Activated CD4-positive, alpha-beta T cell treated with anti-CD3 and anti-CD28 coated beads for 36 hours (primary cell): ENCODE measurements at regions not wholly inside any gene's neighbourhood (a gene's known extent, or its start where the extent isn't known, plus 50 kb on each side); places are given as distances from the start of the nearest gene placed in this dataset.

Experiments used
- ATAC-seq: fragments of 200-7000 bp; cut with Tn5 transposase; one replicate; pipeline ENCODE4 v1.10.0; 2021; ENCODE audit warnings: mild to moderate bottlenecking, moderate library complexity
- CTCF ChIA-PET: fragments of 350-600 bp; sonication (Branson Sonifier 250); formaldehyde crosslinking; loops from one replicate; lab custom pipeline; 2021; ENCODE audit warnings: antibody characterized with exemption; lab: Charles Lee
- POLR2A ChIA-PET: fragments of 350-600 bp; sonication (Branson Sonifier 250); formaldehyde crosslinking; loops from one replicate; lab custom pipeline; 2021; ENCODE audit warnings: antibody characterized with exemption, inconsistent platforms; lab: Charles Lee
- DNase-seq: peaks from one replicate; pipeline ENCODE4 v3.0.0-alpha.2; 2020
- H3K27ac Mint-ChIP-seq: one replicate; pipeline ENCODE4 v1.8.0; 2021; ENCODE audit warnings: mixed read lengths
- H3K27me3 Mint-ChIP-seq: one replicate; pipeline ENCODE4 v1.8.0; 2021; ENCODE audit warnings: mixed read lengths
- H3K36me3 Mint-ChIP-seq: one replicate; pipeline ENCODE4 v1.8.0; 2021; ENCODE audit warnings: low read depth, mixed read lengths
- H3K4me1 Mint-ChIP-seq: one replicate; pipeline ENCODE4 v1.8.0; 2021; ENCODE audit warnings: mixed read lengths
- H3K4me3 Mint-ChIP-seq: one replicate; pipeline ENCODE4 v1.8.0; 2021; ENCODE audit warnings: mild to moderate bottlenecking, moderate library complexity, mixed read lengths
- H3K9me3 Mint-ChIP-seq: one replicate; pipeline ENCODE4 v1.8.0; 2021; ENCODE audit warnings: low read depth, mixed read lengths
- intact Hi-C, 2 experiments: fragments of 100-400 bp; cut with DNase I in 1 of 2; cut with micrococcal nuclease in 1 of 2; formaldehyde crosslinking; loops; one replicate each; pipeline versions ENCODE4 v1.14.2 to v1.15.1; 2022 to 2024; cut with DNase I, micrococcal nuclease

- Mint-ChIP-seq H3K4me3 (no peak overlapping the region), H3K9me3 (no peaks in the 10 kb centered on the region), H3K36me3 (no peaks in the 10 kb centered on the region), H3K27me3 (peaks cover 14% of the 10 kb centered on the region), H3K27ac (no peak overlapping the region), H3K4me1 (no peaks in the 10 kb centered on the region)
- ATAC-seq (no peak), DNase-seq (no peak)
- CTCF ChIA-PET = no interaction called here
- POLR2A ChIA-PET = no interaction called here
- intact Hi-C loops = no loop called here
Observed at GRCh38 chr1:14083277-14083676, 383.3 kb downstream of the PRDM2 start.

GRCh38 chr1:14083706-14084105 lies 383.7 kb downstream of the PRDM2 start:
- H3K9me3 Mint-ChIP-seq = no peaks in the 10 kb centered on the region
- ChIA-PET CTCF (no interaction called here), POLR2A (no interaction called here)
- H3K36me3 Mint-ChIP-seq = no peaks in the 10 kb centered on the region
- no peak for DNase-seq
- H3K4me1 Mint-ChIP-seq = no peaks in the 10 kb centered on the region
- no peak overlapping the region for H3K4me3 Mint-ChIP-seq
- no peak for ATAC-seq
- intact Hi-C loops = no loop called here
- H3K27ac Mint-ChIP-seq = no peak overlapping the region
- H3K27me3 Mint-ChIP-seq = peaks cover 15% of the 10 kb centered on the region

- no peak overlapping the region for H3K27ac Mint-ChIP-seq
Observed at GRCh38 chr1:14090062-14090461, 390.1 kb downstream of the PRDM2 start.

GRCh38 chr1:14090531-14090930 lies 390.5 kb downstream of the PRDM2 start:
- H3K27me3 Mint-ChIP-seq = peaks cover 19% of the 10 kb centered on the region
- ATAC-seq (no peak), DNase-seq (no peak)
- no peaks in the 10 kb centered on the region for H3K4me1 Mint-ChIP-seq
- no peak overlapping the region for H3K4me3 Mint-ChIP-seq
- H3K27ac Mint-ChIP-seq = no peak overlapping the region
- intact Hi-C loops = loop anchor here in 1 of 2 experiments (10.0 kb wide), 1 partner anchor 934 kb away; no protein-coding TSS in a partner anchor
- H3K36me3 Mint-ChIP-seq = no peaks in the 10 kb centered on the region
- ChIA-PET CTCF (no interaction called here), POLR2A (no interaction called here)
- peaks cover 7% of the 10 kb centered on the region for H3K9me3 Mint-ChIP-seq

More at GRCh38 chr1:14090062-14090461, 390.1 kb downstream of the PRDM2 start:
- Mint-ChIP-seq H3K4me3 (no peak overlapping the region), H3K9me3 (peaks cover 7% of the 10 kb centered on the region), H3K4me1 (no peaks in the 10 kb centered on the region), H3K27me3 (peaks cover 19% of the 10 kb centered on the region), H3K36me3 (no peaks in the 10 kb centered on the region)
- POLR2A ChIA-PET = no interaction called here
- CTCF ChIA-PET = interaction anchor here (0.8 kb wide), 1 partner anchor 21 kb away, joined by 4 read pairs; no protein-coding TSS in a partner anchor
- ATAC-seq = no peak
- DNase-seq = no peak
- intact Hi-C loops = loop anchor here in 1 of 2 experiments (10.0 kb wide), 1 partner anchor 935 kb away; no protein-coding TSS in a partner anchor

- H3K9me3 Mint-ChIP-seq = peaks cover 7% of the 10 kb centered on the region
- no peak overlapping the region for H3K4me3 Mint-ChIP-seq
- ChIA-PET POLR2A (no interaction called here), CTCF (interaction anchor here (0.6 kb wide), 1 partner anchor 1005 kb away, joined by 3 read pairs; no protein-coding TSS in a partner anchor)
- ATAC-seq (no peak), DNase-seq (no peak)
- H3K27ac Mint-ChIP-seq = no peak overlapping the region
- intact Hi-C loops = loop anchor here in 1 of 2 experiments (10.0 kb wide), 1 partner anchor 930 kb away; no protein-coding TSS in a partner anchor
- peaks cover 19% of the 10 kb centered on the region for H3K27me3 Mint-ChIP-seq
- no peaks in the 10 kb centered on the region for H3K36me3 Mint-ChIP-seq
- no peaks in the 10 kb centered on the region for H3K4me1 Mint-ChIP-seq
Observed at GRCh38 chr1:14094611-14095400, 394.8 kb downstream of the PRDM2 start.

GRCh38 chr1:14098294-14098913 lies 398.4 kb downstream of the PRDM2 start:
- ChIA-PET POLR2A (interaction anchor here (1.0 kb wide), 1 partner anchor 13 kb away, joined by 4 read pairs; no protein-coding TSS in a partner anchor), CTCF (interaction anchor here (1.0 kb wide), 1 partner anchor 279 kb away, joined by 3 read pairs; no protein-coding TSS in a partner anchor)
- no peak for ATAC-seq

GRCh38 chr1:14100444-14100843 lies 400.5 kb downstream of the PRDM2 start:
- H3K27ac Mint-ChIP-seq = no peak overlapping the region
- CTCF ChIA-PET = no interaction called here
- ATAC-seq = no peak
- peaks cover 6% of the 10 kb centered on the region for H3K27me3 Mint-ChIP-seq
- H3K36me3 Mint-ChIP-seq = no peaks in the 10 kb centered on the region
- DNase-seq = no peak
- H3K4me1 Mint-ChIP-seq = no peaks in the 10 kb centered on the region
- intact Hi-C loops = no loop called here
- POLR2A ChIA-PET = no interaction called here
- H3K9me3 Mint-ChIP-seq = no peaks in the 10 kb centered on the region
- H3K4me3 Mint-ChIP-seq = no peak overlapping the region

More at GRCh38 chr1:14098294-14098913, 398.4 kb downstream of the PRDM2 start:
- Mint-ChIP-seq H3K9me3 (no peaks in the 10 kb centered on the region), H3K4me3 (no peak overlapping the region), H3K4me1 (no peaks in the 10 kb centered on the region), H3K36me3 (no peaks in the 10 kb centered on the region), H3K27me3 (peaks cover 4% of the 10 kb centered on the region), H3K27ac (no peak overlapping the region)
- DNase-seq = no peak
- intact Hi-C loops = loop anchor here in 1 of 2 experiments (10.0 kb wide), 1 partner anchor 926 kb away; no protein-coding TSS in a partner anchor

- Mint-ChIP-seq H3K27me3 (peaks cover 6% of the 10 kb centered on the region), H3K4me3 (no peak overlapping the region), H3K4me1 (no peaks in the 10 kb centered on the region), H3K27ac (no peak overlapping the region), H3K9me3 (no peaks in the 10 kb centered on the region), H3K36me3 (no peaks in the 10 kb centered on the region)
- ChIA-PET CTCF (no interaction called here), POLR2A (no interaction called here)
- no peak for DNase-seq
- no peak for ATAC-seq
- intact Hi-C loops = no loop called here
Observed at GRCh38 chr1:14100919-14101318, 400.9 kb downstream of the PRDM2 start.

- intact Hi-C loops = no loop called here
- no peak for DNase-seq
- CTCF ChIA-PET = no interaction called here
Observed at GRCh38 chr1:14102180-14102579, 402.2 kb downstream of the PRDM2 start.

GRCh38 chr1:14103878-14104430 lies 404.0 kb downstream of the PRDM2 start:
- H3K27me3 Mint-ChIP-seq = peaks cover 14% of the 10 kb centered on the region
- POLR2A ChIA-PET = no interaction called here
- ATAC-seq = no peak
- H3K4me1 Mint-ChIP-seq = no peaks in the 10 kb centered on the region
- H3K36me3 Mint-ChIP-seq = no peaks in the 10 kb centered on the region
- no peak overlapping the region for H3K27ac Mint-ChIP-seq
- DNase-seq = no peak
- H3K4me3 Mint-ChIP-seq = no peak overlapping the region
- intact Hi-C loops = no loop called here
- no peaks in the 10 kb centered on the region for H3K9me3 Mint-ChIP-seq
- CTCF ChIA-PET = interaction anchor here (0.6 kb wide), 1 partner anchor 637 kb away, joined by 3 read pairs; no protein-coding TSS in a partner anchor

More at GRCh38 chr1:14102180-14102579, 402.2 kb downstream of the PRDM2 start:
- H3K27ac Mint-ChIP-seq = no peak overlapping the region
- H3K4me3 Mint-ChIP-seq = no peak overlapping the region
- peaks cover 9% of the 10 kb centered on the region for H3K27me3 Mint-ChIP-seq
- H3K36me3 Mint-ChIP-seq = no peaks in the 10 kb centered on the region
- no peaks in the 10 kb centered on the region for H3K9me3 Mint-ChIP-seq
- POLR2A ChIA-PET = no interaction called here
- no peak for ATAC-seq
- H3K4me1 Mint-ChIP-seq = no peaks in the 10 kb centered on the region

- no peaks in the 10 kb centered on the region for H3K4me1 Mint-ChIP-seq
- no peak for ATAC-seq
- DNase-seq = no peak
- ChIA-PET CTCF (no interaction called here), POLR2A (no interaction called here)
- no peaks in the 10 kb centered on the region for H3K36me3 Mint-ChIP-seq
- peaks cover 13% of the 10 kb centered on the region for H3K27me3 Mint-ChIP-seq
- H3K4me3 Mint-ChIP-seq = no peak overlapping the region
- H3K9me3 Mint-ChIP-seq = no peaks in the 10 kb centered on the region
- H3K27ac Mint-ChIP-seq = no peak overlapping the region
- intact Hi-C loops = no loop called here
Observed at GRCh38 chr1:14106126-14106525, 406.1 kb downstream of the PRDM2 start.
